Renal pelvis (tissue), 1 donor: ENCODE measurements at regions not wholly inside any gene's neighbourhood (a gene's known extent, or its start where the extent isn't known, plus 50 kb on each side); places are given as distances from the start of the nearest gene placed in this dataset.

Source experiments
- DNase-seq: peaks from one replicate; pipeline ENCODE4 v3.0.0-alpha.2; 2013

- no peak for DNase-seq
Observed at GRCh38 chr7:156180451-156181229, 368.4 kb upstream of the SHH start.

GRCh38 chr7:156179872-156180390 lies 367.7 kb upstream of the SHH start:
- DNase-seq: no peak

GRCh38 chr7:156178857-156179256 lies 366.6 kb upstream of the SHH start:
- DNase-seq: no peak

GRCh38 chr7:156178214-156178613 lies 366.0 kb upstream of the SHH start:
- DNase-seq: no peak

- DNase-seq: no peak
Observed at GRCh38 chr7:156177422-156178055, 365.3 kb upstream of the SHH start.

- no peak for DNase-seq
Observed at GRCh38 chr7:156176039-156176438, 363.8 kb upstream of the SHH start.

GRCh38 chr7:156175003-156175402 lies 362.7 kb upstream of the SHH start:
- no peak for DNase-seq

GRCh38 chr7:156174428-156174827 lies 362.2 kb upstream of the SHH start:
- no peak for DNase-seq

GRCh38 chr7:156173748-156174353 lies 361.6 kb upstream of the SHH start:
- DNase-seq: no peak

GRCh38 chr7:156173346-156173745 lies 361.1 kb upstream of the SHH start:
- no peak for DNase-seq

- no peak for DNase-seq
Observed at GRCh38 chr7:156172638-156173037, 360.4 kb upstream of the SHH start.

GRCh38 chr7:156169474-156170370 lies 357.5 kb upstream of the SHH start:
- no peak for DNase-seq

- DNase-seq: no peak
Observed at GRCh38 chr7:156168434-156168833, 356.2 kb upstream of the SHH start.

GRCh38 chr7:156167987-156168386 lies 355.7 kb upstream of the SHH start:
- no peak for DNase-seq

- DNase-seq: no peak
Observed at GRCh38 chr7:156167417-156167807, 355.1 kb upstream of the SHH start.

GRCh38 chr7:156166692-156167416 lies 354.6 kb upstream of the SHH start:
- DNase-seq: no peak

- DNase-seq: no peak
Observed at GRCh38 chr7:156163747-156164146, 351.5 kb upstream of the SHH start.

- DNase-seq: no peak
Observed at GRCh38 chr7:156162451-156162850, 350.2 kb upstream of the SHH start.

- peak; percentile 38 for DNase-seq
Observed at GRCh38 chr7:156160811-156161210, 348.5 kb upstream of the SHH start.

- DNase-seq: no peak
Observed at GRCh38 chr7:156158693-156159092, 346.4 kb upstream of the SHH start.

- no peak for DNase-seq
Observed at GRCh38 chr7:156158213-156158612, 345.9 kb upstream of the SHH start.
